ENCODE measurements at regions not wholly inside any gene's neighbourhood (a gene's known extent, or its start where the extent isn't known, plus 50 kb on each side); places are given as distances from the start of the nearest gene placed in this dataset. TPM values are rescaled to one million over a fixed set of nuclear protein-coding genes. Genes with fewer than 3 reads are reported as not detected.
"Not testable (repeated sequence)": the region's sequence is repeated elsewhere in the genome, so short reads cannot be mapped to it uniquely, and the experiment has no call there.

GRCh38 chr15:22303112-22303511, 155.6 kb upstream of the GOLGA6L22 start:
- intact Hi-C loops (cut with DNase I); H3K27me3 ChIP-seq; H3K4me3 ChIP-seq; H3K36me3 ChIP-seq; DNase-seq; H3K4me1 ChIP-seq (ENCODE audit: insufficient read depth); H3K27ac ChIP-seq; H3K9me3 ChIP-seq: not testable (repeated sequence)
- no CpG with 5 or more reads among the region's 1 CpG for WGBS, 3 donors

MicroRNA genes in the stretch of these regions (microRNA counts, 767-probe panel; counts per million panel counts)
- microRNA hsa-miR-1268a: 530 counts per million, percentile 78 among the panel's probes with 10 or more counts

Small RNA genes in the stretch of these regions (microRNA-seq; reads per million reads assigned to microRNA genes)
- 0 reads per million in 3 donors for gene MIR1268A

Small RNA genes in the stretch of these regions (small RNA-seq; reads per million reads assigned to genes)
- gene MIR1268A: not detected

All from ovary (tissue), 7 donors.